CD14-positive monocyte (primary cell): ENCODE measurements at regions not wholly inside any gene's neighbourhood (a gene's known extent, or its start where the extent isn't known, plus 50 kb on each side); places are given as distances from the start of the nearest gene placed in this dataset.
A peak's percentile ranks its signal among the peaks of the same experiment; 100 is the strongest.

ENCODE experiments used
- DNase-seq, 3 donors: peaks; one replicate each; pipeline ENCODE4 v3.0.0-alpha.2; 2011 to 2022
- H2AFZ ChIP-seq: 2 replicates; pipeline ENCODE4 v1.6.0; 2012; ENCODE audit warnings: mild to moderate bottlenecking, low read depth, low read length, inconsistent platforms; ENCODE audit not compliant: insufficient read depth, poor library complexity, severe bottlenecking
- H3K27ac ChIP-seq, 2 donors: 1 replicate in 1 of 2; 2 replicates in 1 of 2; pipeline ENCODE4 v1.5.1; 2012 to 2013; ENCODE audit warnings: low read length in 2 of 2, control low read depth in 1 of 2, inconsistent platforms in 1 of 2, low read depth in 1 of 2, mild to moderate bottlenecking in 1 of 2
- H3K27me3 ChIP-seq, 2 donors: one replicate each; pipeline versions ENCODE4 v1.6.0 to v1.6.1; 2011 to 2013; ENCODE audit warnings: low read length in 2 of 2; ENCODE audit not compliant: control insufficient read depth in 2 of 2, insufficient read depth in 2 of 2
- H3K36me3 ChIP-seq, 2 donors: replicated peaks in 1 of 2; 1 replicate in 1 of 2; 2 replicates in 1 of 2; pipeline versions ENCODE4 v1.5.1 to v1.6.1; 2012 to 2013; ENCODE audit warnings: low read length in 2 of 2, control low read depth in 1 of 2, inconsistent platforms in 1 of 2, mild to moderate bottlenecking in 1 of 2; ENCODE audit not compliant: insufficient read depth in 2 of 2, control insufficient read depth in 1 of 2
- H3K4me1 ChIP-seq, 2 donors: 1 replicate in 1 of 2; 2 replicates in 1 of 2; pipeline versions ENCODE4 v1.5.1 to v1.6.1; 2012 to 2013; ENCODE audit warnings: low read length in 2 of 2, control low read depth in 1 of 2, inconsistent platforms in 1 of 2, mild to moderate bottlenecking in 1 of 2, moderate library complexity in 1 of 2; ENCODE audit not compliant: insufficient read depth in 2 of 2, control insufficient read depth in 1 of 2
- H3K4me2 ChIP-seq: replicated peaks from 2 replicates; pipeline ENCODE3; 2012; ENCODE audit warnings: low read length, moderate library complexity, mild to moderate bottlenecking; ENCODE audit not compliant: poor library complexity, severe bottlenecking; ENCODE audit errors: extremely low read depth
- H3K4me3 ChIP-seq, 3 experiments: fragments of 200-600 bp in 1 of 3; sonication (generic) in 1 of 3; replicated peaks in 1 of 3; 1 replicate in 2 of 3; 2 replicates in 1 of 3; pipeline ENCODE4 v1.5.1; 2011 to 2013; ENCODE audit warnings: low read length in 3 of 3, mild to moderate bottlenecking in 3 of 3, control low read depth in 2 of 3, low read depth in 2 of 3, inconsistent platforms in 1 of 3, moderate library complexity in 1 of 3
- H3K79me2 ChIP-seq: 2 replicates; pipeline ENCODE4 v1.6.0; 2012; ENCODE audit warnings: mild to moderate bottlenecking, control low read depth, inconsistent platforms, low read length, moderate library complexity; ENCODE audit not compliant: insufficient read depth
- H3K9ac ChIP-seq: 2 replicates; pipeline ENCODE4 v1.6.0; 2017; ENCODE audit warnings: low read length, mild to moderate bottlenecking; ENCODE audit not compliant: insufficient read depth, poor library complexity, severe bottlenecking
- H3K9me3 ChIP-seq, 2 donors: replicated peaks in 1 of 2; 1 replicate in 1 of 2; 2 replicates in 1 of 2; pipeline versions ENCODE4 v1.5.1 to v1.6.1; 2012 to 2013; ENCODE audit warnings: low read length in 2 of 2, control low read depth in 1 of 2; ENCODE audit not compliant: control insufficient read depth in 1 of 2, insufficient read depth in 1 of 2
- H4K20me1 ChIP-seq: 2 replicates; pipeline ENCODE4 v1.6.0; 2012; ENCODE audit warnings: mild to moderate bottlenecking, low read length, control low read depth, moderate library complexity; ENCODE audit not compliant: insufficient read depth
- H3K27ac Mint-ChIP-seq, 7 donors: one replicate each; pipeline ENCODE4 v1.8.0; 2020; ENCODE audit warnings: mild to moderate bottlenecking in 7 of 7, mixed read lengths in 7 of 7, moderate library complexity in 6 of 7, inconsistent platforms in 2 of 7
- H3K27me3 Mint-ChIP-seq, 3 donors: one replicate each; pipeline ENCODE4 v1.8.0; 2021 to 2022; ENCODE audit warnings: low read depth in 3 of 3, mild to moderate bottlenecking in 3 of 3, mixed read lengths in 3 of 3, moderate library complexity in 3 of 3, inconsistent platforms in 1 of 3
- H3K36me3 Mint-ChIP-seq, 2 donors: one replicate each; pipeline ENCODE4 v1.8.0; 2020; ENCODE audit warnings: mixed read lengths in 2 of 2, inconsistent platforms in 1 of 2, mild to moderate bottlenecking in 1 of 2
- H3K4me1 Mint-ChIP-seq: one replicate; pipeline ENCODE4 v1.8.0; 2020; ENCODE audit warnings: mild to moderate bottlenecking, mixed read lengths
- H3K4me3 Mint-ChIP-seq, 2 donors: one replicate each; pipeline ENCODE4 v1.8.0; 2020; ENCODE audit warnings: mild to moderate bottlenecking in 2 of 2, mixed read lengths in 2 of 2, moderate library complexity in 1 of 2
- H3K9me3 Mint-ChIP-seq, 7 donors: one replicate each; pipeline ENCODE4 v1.8.0; 2020 to 2022; ENCODE audit warnings: mixed read lengths in 7 of 7, mild to moderate bottlenecking in 6 of 7, moderate library complexity in 6 of 7, inconsistent platforms in 2 of 7
- WGBS: methylation state at CpG from one replicate; pipeline ENCODE4 v1.1.5; 2013; ENCODE audit warnings: missing lambda C conversion rate; ENCODE audit not compliant: insufficient coverage; 5-methylcytosine and 5-hydroxymethylcytosine counted together
- intact Hi-C, 2 donors: fragments of 100-400 bp; cut with micrococcal nuclease; formaldehyde crosslinking; loops; one replicate each; pipeline versions ENCODE4 v1.15.0 to v1.15.1; 2023
- TF ChIP-seq, protein P1 (sequence below): fragments of 200-600 bp; IDR thresholded peaks from one replicate; pipeline ENCODE4 v1.8.0; 2022; ENCODE audit warnings: antibody characterized with exemption, mild to moderate bottlenecking

DNA sequence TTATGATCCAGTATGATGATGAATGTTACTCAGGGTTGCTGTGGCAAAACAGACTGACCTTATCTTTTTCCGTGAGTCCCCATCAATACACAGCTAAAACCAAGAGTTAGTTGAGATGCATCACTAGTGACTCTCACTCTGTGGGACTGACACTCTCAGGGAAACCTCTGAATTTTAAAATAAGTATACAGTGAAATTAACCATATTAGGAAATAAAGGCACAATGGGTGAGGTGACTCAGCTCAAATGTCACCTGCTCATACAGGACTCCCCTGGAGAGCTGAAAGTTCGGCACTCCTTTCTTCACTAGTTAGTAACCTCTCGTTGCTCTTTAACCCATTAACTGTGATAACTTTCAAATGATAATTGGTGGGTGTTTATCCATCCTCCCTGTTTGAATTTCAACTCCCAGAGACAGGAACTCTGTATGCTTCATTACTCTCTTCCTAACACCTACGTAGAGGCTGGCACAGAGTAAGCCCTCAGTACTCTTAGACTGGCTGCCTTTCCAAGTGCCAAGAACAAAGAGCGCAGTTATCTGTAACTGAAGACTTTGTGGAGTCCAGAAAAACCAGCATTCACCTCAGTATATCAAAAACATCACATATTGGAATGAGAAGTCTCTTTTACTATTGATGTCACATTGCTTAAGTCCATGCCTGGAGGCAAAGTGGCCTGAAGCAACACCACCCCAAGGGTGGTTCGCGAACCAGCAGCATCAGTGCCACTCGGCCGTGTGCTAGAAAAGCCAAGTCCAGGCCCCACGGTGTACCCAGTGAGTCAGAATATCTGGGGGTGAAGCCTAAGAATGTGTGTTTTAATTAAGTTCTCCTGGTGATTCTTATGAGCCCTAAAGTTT is 91.1 kb downstream of the NIBAN1 start:
- Histone ChIP-seq H2AFZ (no peak overlapping the region), H3K36me3 (peaks cover 0 to 41% of the 10 kb centered on the region in 2 donors), H3K9me3 (no peaks in the 10 kb centered on the region), H3K4me1 (peaks cover 31% of the 10 kb centered on the region in 2 donors), H3K4me3 (no peak overlapping the region), H3K4me2 (no peak overlapping the region), H4K20me1 (no peaks in the 10 kb centered on the region), H3K27ac (no peak overlapping the region), H3K79me2 (peaks cover 5% of the 10 kb centered on the region), H3K27me3 (no peaks in the 10 kb centered on the region), H3K9ac (no peak overlapping the region)
- no peaks in the 10 kb centered on the region for H3K9me3 Mint-ChIP-seq
- DNase-seq, result peak in 1 of 3 donors; percentile 16
- intact Hi-C loops, result no loop called here
- H3K27me3 Mint-ChIP-seq, result no peaks in the 10 kb centered on the region
- peaks cover 56 to 57% of the 10 kb centered on the region in 2 donors for H3K36me3 Mint-ChIP-seq
- peak overlapping the region in 1 of 7 donors; percentile 63 for H3K27ac Mint-ChIP-seq
- no peak overlapping the region for H3K4me3 Mint-ChIP-seq
- TF ChIP-seq, protein P1, sequence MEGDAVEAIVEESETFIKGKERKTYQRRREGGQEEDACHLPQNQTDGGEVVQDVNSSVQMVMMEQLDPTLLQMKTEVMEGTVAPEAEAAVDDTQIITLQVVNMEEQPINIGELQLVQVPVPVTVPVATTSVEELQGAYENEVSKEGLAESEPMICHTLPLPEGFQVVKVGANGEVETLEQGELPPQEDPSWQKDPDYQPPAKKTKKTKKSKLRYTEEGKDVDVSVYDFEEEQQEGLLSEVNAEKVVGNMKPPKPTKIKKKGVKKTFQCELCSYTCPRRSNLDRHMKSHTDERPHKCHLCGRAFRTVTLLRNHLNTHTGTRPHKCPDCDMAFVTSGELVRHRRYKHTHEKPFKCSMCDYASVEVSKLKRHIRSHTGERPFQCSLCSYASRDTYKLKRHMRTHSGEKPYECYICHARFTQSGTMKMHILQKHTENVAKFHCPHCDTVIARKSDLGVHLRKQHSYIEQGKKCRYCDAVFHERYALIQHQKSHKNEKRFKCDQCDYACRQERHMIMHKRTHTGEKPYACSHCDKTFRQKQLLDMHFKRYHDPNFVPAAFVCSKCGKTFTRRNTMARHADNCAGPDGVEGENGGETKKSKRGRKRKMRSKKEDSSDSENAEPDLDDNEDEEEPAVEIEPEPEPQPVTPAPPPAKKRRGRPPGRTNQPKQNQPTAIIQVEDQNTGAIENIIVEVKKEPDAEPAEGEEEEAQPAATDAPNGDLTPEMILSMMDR, result no peak
- H3K4me1 Mint-ChIP-seq, result peaks cover 51% of the 10 kb centered on the region
- WGBS, result 92% methylated on average over 6 of the region's 10 CpGs

DNA sequence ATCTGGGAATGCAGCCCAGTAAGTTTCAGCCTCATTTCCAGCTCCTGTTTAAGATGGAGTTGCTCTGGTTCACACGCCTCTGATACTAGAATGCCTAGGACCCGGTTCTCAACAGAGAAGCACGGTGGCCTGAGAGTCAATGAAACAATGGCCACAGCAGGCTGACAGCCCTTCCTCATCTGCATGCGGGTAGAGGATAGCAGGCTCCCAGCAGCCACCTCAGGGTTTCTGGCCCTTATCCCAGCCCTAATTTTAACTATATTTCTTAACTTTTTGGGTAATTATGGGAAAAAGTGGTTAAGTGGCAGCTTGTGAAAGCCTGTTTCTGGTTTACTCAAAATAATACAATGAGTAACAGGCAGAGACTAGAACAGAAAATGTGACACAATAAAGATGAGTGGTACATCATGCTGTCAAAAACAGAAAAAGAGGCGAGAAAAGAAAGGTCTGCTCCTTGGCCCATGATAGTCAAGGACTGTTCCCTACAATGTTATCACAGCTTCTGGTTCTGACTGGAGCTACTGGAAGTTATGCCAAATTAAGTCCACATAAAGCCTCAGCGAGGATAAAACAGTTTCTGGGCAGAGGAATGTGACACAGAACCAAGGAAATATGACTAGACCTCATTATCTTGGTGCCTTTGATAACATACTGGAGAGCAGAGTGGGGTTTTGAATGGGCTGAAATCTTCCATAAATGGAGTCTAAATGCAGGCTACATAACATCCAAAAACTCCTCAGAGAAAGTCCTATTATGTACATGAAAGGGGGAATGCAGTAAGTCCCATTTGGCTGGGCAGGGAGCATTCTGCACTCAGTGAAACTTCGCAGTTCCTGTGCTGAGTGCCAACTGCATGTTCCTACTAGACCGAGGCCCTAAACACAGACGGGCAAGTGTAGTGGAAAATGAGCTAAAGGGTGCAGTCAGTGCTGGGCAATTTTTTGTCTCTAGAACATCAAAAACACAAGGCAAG is 92.1 kb downstream of the NIBAN1 start:
- Histone ChIP-seq H4K20me1 (no peaks in the 10 kb centered on the region), H3K27me3 (no peaks in the 10 kb centered on the region), H3K79me2 (peaks cover 5% of the 10 kb centered on the region), H3K4me1 (peaks cover 31% of the 10 kb centered on the region in 2 donors), H3K4me2 (no peak overlapping the region), H3K9me3 (no peaks in the 10 kb centered on the region), H3K4me3 (no peak overlapping the region), H3K27ac (no peak overlapping the region), H2AFZ (no peak overlapping the region), H3K9ac (no peak overlapping the region), H3K36me3 (peaks cover 0 to 33% of the 10 kb centered on the region in 2 donors)
- 21% methylated on average over 5 of the region's 9 CpGs for WGBS
- Mint-ChIP-seq H3K9me3 (no peaks in the 10 kb centered on the region), H3K4me1 (peaks cover 51% of the 10 kb centered on the region), H3K4me3 (no peak overlapping the region), H3K27me3 (no peaks in the 10 kb centered on the region), H3K27ac (peak overlapping the region in 6 of 7 donors; percentile 10 to 43 (median 30)), H3K36me3 (peaks cover 47 to 48% of the 10 kb centered on the region in 2 donors)
- DNase-seq, result peak in 1 of 3 donors; percentile 18
- intact Hi-C loops, result no loop called here
- TF ChIP-seq, protein P1, result no peak
